Activated T-helper 2 cell treated with anti-CD3 and anti-CD28 coated beads, Interferon-gamma antibody, Interleukin-2, Interleukin-4, amounts not matched to agents 10 μg/mL and 5 μg/mL and 100 μg/mL, durations not matched to agents 14 hours and 24 hours and 36 hours (primary cell): ENCODE measurements at regions not wholly inside any gene's neighbourhood (a gene's known extent, or its start where the extent isn't known, plus 50 kb on each side); places are given as distances from the start of the nearest gene placed in this dataset.

Experiments
- DNase-seq: peaks from one replicate; pipeline ENCODE4 v3.0.0; 2021; ENCODE audit warnings: low spot score
- H3K27ac Mint-ChIP-seq: one replicate; pipeline ENCODE4 v1.8.0; 2021; ENCODE audit warnings: mixed read lengths
- H3K27me3 Mint-ChIP-seq: one replicate; pipeline ENCODE4 v1.8.0; 2021; ENCODE audit warnings: low read depth, mixed read lengths
- H3K36me3 Mint-ChIP-seq: one replicate; pipeline ENCODE4 v1.8.0; 2021; ENCODE audit warnings: low read depth, mixed read lengths
- H3K4me1 Mint-ChIP-seq: one replicate; pipeline ENCODE4 v1.8.0; 2021; ENCODE audit warnings: low read depth, mixed read lengths
- H3K4me3 Mint-ChIP-seq: one replicate; pipeline ENCODE4 v1.8.0; 2021; ENCODE audit warnings: low read depth, mild to moderate bottlenecking, moderate library complexity, mixed read lengths
- H3K9me3 Mint-ChIP-seq: one replicate; pipeline ENCODE4 v1.8.0; 2021; ENCODE audit warnings: mixed read lengths
- intact Hi-C: fragments of 100-400 bp; cut with micrococcal nuclease; formaldehyde crosslinking; loops from one replicate; pipeline ENCODE4 v1.15.1; 2023

- intact Hi-C loops, result no loop called here
- H3K4me1 Mint-ChIP-seq, result no peaks in the 10 kb centered on the region
- H3K36me3 Mint-ChIP-seq, result no peaks in the 10 kb centered on the region
Measured at GRCh38 chr21:40938078-40938477, 91.1 kb upstream of the DSCAM start.

GRCh38 chr21:40938611-40939010, 91.7 kb upstream of the DSCAM start:
- no peak overlapping the region for H3K4me3 Mint-ChIP-seq
- intact Hi-C loops, result no loop called here

More at GRCh38 chr21:40938078-40938477, 91.1 kb upstream of the DSCAM start:
- H3K27ac Mint-ChIP-seq, result no peak overlapping the region
- no peaks in the 10 kb centered on the region for H3K27me3 Mint-ChIP-seq
- no peak for DNase-seq
- H3K9me3 Mint-ChIP-seq, result peaks cover 4% of the 10 kb centered on the region
- no peak overlapping the region for H3K4me3 Mint-ChIP-seq

GRCh38 chr21:40947713-40948112, 100.8 kb upstream of the DSCAM start:
- no peaks in the 10 kb centered on the region for H3K36me3 Mint-ChIP-seq
- intact Hi-C loops, result no loop called here
- H3K27me3 Mint-ChIP-seq, result no peaks in the 10 kb centered on the region
- peaks cover 38% of the 10 kb centered on the region for H3K9me3 Mint-ChIP-seq
- H3K4me1 Mint-ChIP-seq, result no peaks in the 10 kb centered on the region
- no peak for DNase-seq
- H3K27ac Mint-ChIP-seq, result no peak overlapping the region
- H3K4me3 Mint-ChIP-seq, result no peak overlapping the region

More at GRCh38 chr21:40938611-40939010, 91.7 kb upstream of the DSCAM start:
- Mint-ChIP-seq H3K36me3 (no peaks in the 10 kb centered on the region), H3K9me3 (peaks cover 9% of the 10 kb centered on the region), H3K27ac (no peak overlapping the region), H3K4me1 (no peaks in the 10 kb centered on the region), H3K27me3 (no peaks in the 10 kb centered on the region)
- no peak for DNase-seq

- Mint-ChIP-seq H3K9me3 (peaks cover 10% of the 10 kb centered on the region), H3K27ac (no peak overlapping the region), H3K36me3 (no peaks in the 10 kb centered on the region), H3K4me1 (no peaks in the 10 kb centered on the region), H3K4me3 (no peak overlapping the region), H3K27me3 (no peaks in the 10 kb centered on the region)
- no peak for DNase-seq
- intact Hi-C loops, result no loop called here
Measured at GRCh38 chr21:40950970-40951369, 104.0 kb upstream of the DSCAM start.

GRCh38 chr21:40952551-40953323, 105.8 kb upstream of the DSCAM start:
- H3K9me3 Mint-ChIP-seq, result peaks cover 5% of the 10 kb centered on the region
- no peaks in the 10 kb centered on the region for H3K27me3 Mint-ChIP-seq
- H3K4me3 Mint-ChIP-seq, result no peak overlapping the region
- no peaks in the 10 kb centered on the region for H3K4me1 Mint-ChIP-seq
- DNase-seq, result no peak
- no peak overlapping the region for H3K27ac Mint-ChIP-seq
- intact Hi-C loops, result no loop called here
- no peaks in the 10 kb centered on the region for H3K36me3 Mint-ChIP-seq

- H3K4me1 Mint-ChIP-seq, result no peaks in the 10 kb centered on the region
- no peak for DNase-seq
- no peaks in the 10 kb centered on the region for H3K27me3 Mint-ChIP-seq
- no peak overlapping the region for H3K4me3 Mint-ChIP-seq
- H3K27ac Mint-ChIP-seq, result no peak overlapping the region
- H3K36me3 Mint-ChIP-seq, result no peaks in the 10 kb centered on the region
- intact Hi-C loops, result no loop called here
- H3K9me3 Mint-ChIP-seq, result no peaks in the 10 kb centered on the region
Measured at GRCh38 chr21:40964691-40965090, 117.7 kb upstream of the DSCAM start.

GRCh38 chr21:40967771-40968170, 120.8 kb upstream of the DSCAM start:
- intact Hi-C loops, result no loop called here
- no peak for DNase-seq
- Mint-ChIP-seq H3K36me3 (no peaks in the 10 kb centered on the region), H3K9me3 (no peaks in the 10 kb centered on the region), H3K27ac (no peak overlapping the region), H3K4me1 (no peaks in the 10 kb centered on the region), H3K27me3 (no peaks in the 10 kb centered on the region), H3K4me3 (no peak overlapping the region)

- Mint-ChIP-seq H3K4me1 (no peaks in the 10 kb centered on the region), H3K27ac (no peak overlapping the region), H3K4me3 (no peak overlapping the region), H3K27me3 (no peaks in the 10 kb centered on the region), H3K36me3 (no peaks in the 10 kb centered on the region), H3K9me3 (peaks cover 2% of the 10 kb centered on the region)
- intact Hi-C loops, result no loop called here
- DNase-seq, result no peak
Measured at GRCh38 chr21:40972151-40972550, 125.2 kb upstream of the DSCAM start.

- intact Hi-C loops, result no loop called here
- peaks cover 10% of the 10 kb centered on the region for H3K9me3 Mint-ChIP-seq
- H3K4me1 Mint-ChIP-seq, result no peaks in the 10 kb centered on the region
- H3K4me3 Mint-ChIP-seq, result no peak overlapping the region
- no peak overlapping the region for H3K27ac Mint-ChIP-seq
- H3K36me3 Mint-ChIP-seq, result no peaks in the 10 kb centered on the region
- no peak for DNase-seq
- no peaks in the 10 kb centered on the region for H3K27me3 Mint-ChIP-seq
Measured at GRCh38 chr21:40976198-40977109, 129.5 kb upstream of the DSCAM start.

- Mint-ChIP-seq H3K27me3 (no peaks in the 10 kb centered on the region), H3K36me3 (no peaks in the 10 kb centered on the region), H3K9me3 (peaks cover 18% of the 10 kb centered on the region), H3K27ac (no peak overlapping the region), H3K4me3 (no peak overlapping the region), H3K4me1 (no peaks in the 10 kb centered on the region)
- intact Hi-C loops, result no loop called here
- no peak for DNase-seq
Measured at GRCh38 chr21:40985370-40985769, 138.4 kb upstream of the DSCAM start.

GRCh38 chr21:40990366-40990765, 143.4 kb upstream of the DSCAM start:
- Mint-ChIP-seq H3K9me3 (peaks cover 7% of the 10 kb centered on the region), H3K27ac (no peak overlapping the region), H3K4me1 (no peaks in the 10 kb centered on the region), H3K4me3 (no peak overlapping the region), H3K27me3 (no peaks in the 10 kb centered on the region), H3K36me3 (no peaks in the 10 kb centered on the region)
- intact Hi-C loops, result no loop called here
- DNase-seq, result no peak

GRCh38 chr21:40997831-40998230, 150.9 kb upstream of the DSCAM start:
- no peak overlapping the region for H3K27ac Mint-ChIP-seq
- no peak overlapping the region for H3K4me3 Mint-ChIP-seq
- no peaks in the 10 kb centered on the region for H3K4me1 Mint-ChIP-seq
- H3K27me3 Mint-ChIP-seq, result no peaks in the 10 kb centered on the region
- DNase-seq, result no peak
- peaks cover 5% of the 10 kb centered on the region for H3K9me3 Mint-ChIP-seq
- intact Hi-C loops, result no loop called here
- no peaks in the 10 kb centered on the region for H3K36me3 Mint-ChIP-seq

- Mint-ChIP-seq H3K4me3 (no peak overlapping the region), H3K4me1 (no peaks in the 10 kb centered on the region), H3K36me3 (no peaks in the 10 kb centered on the region), H3K27ac (no peak overlapping the region), H3K27me3 (no peaks in the 10 kb centered on the region), H3K9me3 (peaks cover 10% of the 10 kb centered on the region)
- DNase-seq, result no peak
- intact Hi-C loops, result no loop called here
Measured at GRCh38 chr21:41000838-41001237, 153.9 kb upstream of the DSCAM start.
